C4-2B (cell line): ENCODE measurements at regions not wholly inside any gene's neighbourhood (a gene's known extent, or its start where the extent isn't known, plus 50 kb on each side); places are given as distances from the start of the nearest gene placed in this dataset.

ENCODE experiments used
- CTCF ChIP-seq: fragments of 450-650 bp; conservative IDR thresholded peaks from 2 replicates; pipeline ENCODE4 v1.5.1; 2017; ENCODE audit warnings: mild to moderate bottlenecking
- ZFX ChIP-seq: fragments of 450-650 bp; IDR thresholded peaks from 2 replicates; pipeline ENCODE4 v1.6.1; 2017

- TF ChIP-seq CTCF (no peak), ZFX (no peak)
Measured at GRCh38 chr3:151635905-151636304, 97.8 kb upstream of the AADACL2 start.
